Activated CD8-positive, alpha-beta memory T cell treated with anti-CD3 and anti-CD28 coated beads for 48 hours (primary cell): ENCODE measurements at regions not wholly inside any gene's neighbourhood (a gene's known extent, or its start where the extent isn't known, plus 50 kb on each side); places are given as distances from the start of the nearest gene placed in this dataset.

Experiments
- DNase-seq, 3 experiments: peaks; one replicate each; pipeline ENCODE4 v3.0.0-alpha.2; 2020; ENCODE audit warnings: low read depth in 2 of 3, low spot score in 2 of 3

GRCh38 chr16:74183601-74184360 lies 112.8 kb upstream of the PSMD7 start:
- no peak for DNase-seq

GRCh38 chr16:74169687-74170376 lies 126.8 kb upstream of the PSMD7 start:
- no peak for DNase-seq

DNA sequence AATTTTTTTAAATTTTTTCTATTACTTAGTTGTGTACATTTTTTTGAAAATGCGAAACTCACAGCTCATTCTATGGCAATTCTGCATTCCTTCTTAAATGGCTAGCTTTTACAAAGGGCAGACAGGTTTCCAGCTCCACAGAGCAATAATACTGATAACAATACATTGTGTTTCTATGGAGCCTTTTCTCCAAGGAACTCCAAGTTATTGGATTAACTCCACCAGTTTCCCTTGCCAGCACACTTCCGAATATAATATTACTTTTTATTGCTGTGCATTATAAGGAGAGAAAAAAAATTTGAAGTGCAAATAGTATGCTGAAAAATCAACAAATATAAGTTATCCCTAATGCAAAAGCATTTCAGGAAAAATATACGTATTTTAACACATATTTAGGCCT lies 127.5 kb upstream of the PSMD7 start:
- DNase-seq, result no peak

- DNase-seq, result no peak
Measured at GRCh38 chr16:74168445-74168844, 128.2 kb upstream of the PSMD7 start.

GRCh38 chr16:74166456-74166855 lies 130.2 kb upstream of the PSMD7 start:
- DNase-seq, result no peak

GRCh38 chr16:74165566-74166080 lies 131.0 kb upstream of the PSMD7 start:
- no peak for DNase-seq

- DNase-seq, result no peak
Measured at GRCh38 chr16:74160759-74161158, 135.9 kb upstream of the PSMD7 start.

GRCh38 chr16:74153773-74154172 lies 142.8 kb upstream of the PSMD7 start:
- no peak for DNase-seq

GRCh38 chr16:74146643-74147042 lies 150.0 kb upstream of the PSMD7 start:
- DNase-seq, result no peak

DNA sequence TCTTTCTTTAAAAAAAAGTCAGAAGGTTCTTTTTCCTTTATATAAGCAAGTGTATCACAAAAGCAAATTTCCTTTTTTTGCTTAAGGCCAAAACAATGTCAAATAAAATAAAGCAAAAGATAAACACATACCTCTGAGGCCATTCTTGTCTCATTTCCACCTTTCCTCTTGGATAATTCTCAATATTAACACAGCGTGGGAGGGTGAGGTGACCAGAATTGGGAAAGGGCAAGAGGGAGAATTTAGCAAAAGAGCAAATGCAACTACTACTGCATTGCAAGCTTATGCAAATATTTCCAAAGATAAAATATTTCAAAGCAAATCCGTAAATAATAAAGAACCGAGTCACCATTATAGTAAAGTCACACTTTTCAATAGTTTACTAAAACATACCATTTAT lies 153.4 kb upstream of the PSMD7 start:
- no peak for DNase-seq

DNA sequence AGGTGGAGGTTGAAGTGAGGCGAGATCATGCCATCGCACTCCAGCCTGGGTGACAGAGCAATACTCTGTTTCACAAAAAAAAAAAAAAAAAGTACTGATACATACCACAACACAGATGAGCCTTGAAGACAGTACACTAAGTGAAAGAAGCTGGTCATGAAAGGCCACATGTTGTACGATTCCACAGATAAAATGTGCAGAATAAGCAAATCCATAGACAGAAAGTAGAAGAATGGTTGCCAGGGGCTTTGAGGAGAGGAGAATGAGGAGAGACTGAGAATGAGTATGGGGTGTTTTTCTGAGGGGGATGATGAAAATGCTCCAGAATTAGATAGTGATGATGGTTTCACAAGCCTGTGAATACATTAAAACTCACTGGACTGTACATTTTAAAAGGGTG lies 155.6 kb upstream of the PSMD7 start:
- no peak for DNase-seq

GRCh38 chr16:74140557-74140956 lies 156.1 kb upstream of the PSMD7 start:
- no peak for DNase-seq

DNA sequence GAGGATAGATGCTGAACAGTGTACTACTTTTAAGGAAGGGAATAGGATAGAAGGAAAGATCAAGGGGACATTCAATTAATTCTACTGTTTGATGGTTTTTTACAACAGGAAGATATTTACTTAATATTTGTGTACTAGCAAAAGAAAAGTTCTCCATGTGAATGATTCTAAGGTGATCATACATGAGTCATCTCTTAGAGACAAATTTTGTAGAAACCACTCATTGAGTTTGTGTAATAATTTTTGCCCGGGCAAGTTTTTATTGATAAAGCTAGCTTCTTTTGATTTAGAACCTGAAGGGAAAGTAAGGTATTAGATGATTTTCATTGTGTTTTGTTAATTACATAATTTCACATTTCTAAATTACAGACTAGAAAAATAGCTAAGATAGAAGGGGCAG lies 172.8 kb upstream of the PSMD7 start:
- DNase-seq, result no peak

DNA sequence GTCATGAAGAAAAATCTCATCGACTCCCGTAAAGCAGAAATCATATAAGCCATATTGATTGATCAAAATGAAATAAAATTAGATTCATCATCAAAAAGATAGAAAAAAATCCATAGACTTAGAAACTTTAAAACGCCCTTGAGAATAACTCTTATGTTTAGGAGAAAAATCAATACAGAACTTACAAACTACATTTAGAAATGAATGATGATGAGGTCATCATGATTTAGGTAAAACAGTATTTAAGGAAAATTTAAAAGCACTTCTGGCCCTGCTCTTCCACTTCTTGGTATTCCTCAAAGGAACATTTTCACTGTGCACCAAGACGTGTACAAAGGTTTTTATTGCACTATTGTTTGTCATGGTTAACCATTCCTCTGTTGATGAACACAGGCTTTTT lies 173.4 kb upstream of the PSMD7 start:
- no peak for DNase-seq

DNA sequence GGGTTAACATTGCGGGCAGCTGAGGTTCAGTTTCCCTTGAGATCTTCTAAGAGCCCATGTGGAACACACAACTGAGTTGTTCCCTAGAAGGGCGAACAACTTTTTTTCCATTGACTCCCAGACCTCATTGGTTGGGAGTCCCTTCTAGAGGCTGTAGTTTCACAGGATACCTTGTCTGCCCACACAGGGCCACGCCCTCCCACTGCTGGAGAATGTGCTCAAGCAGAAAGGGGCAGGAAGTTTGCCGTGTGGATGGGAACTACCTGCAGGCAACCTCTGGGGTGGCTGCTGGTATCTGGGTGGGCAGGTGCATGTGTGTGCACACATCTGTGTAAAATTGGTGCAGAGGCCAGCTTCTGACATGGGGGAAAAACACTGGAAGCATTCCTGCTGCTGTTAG lies 178.8 kb upstream of the PSMD7 start:
- no peak for DNase-seq

DNA sequence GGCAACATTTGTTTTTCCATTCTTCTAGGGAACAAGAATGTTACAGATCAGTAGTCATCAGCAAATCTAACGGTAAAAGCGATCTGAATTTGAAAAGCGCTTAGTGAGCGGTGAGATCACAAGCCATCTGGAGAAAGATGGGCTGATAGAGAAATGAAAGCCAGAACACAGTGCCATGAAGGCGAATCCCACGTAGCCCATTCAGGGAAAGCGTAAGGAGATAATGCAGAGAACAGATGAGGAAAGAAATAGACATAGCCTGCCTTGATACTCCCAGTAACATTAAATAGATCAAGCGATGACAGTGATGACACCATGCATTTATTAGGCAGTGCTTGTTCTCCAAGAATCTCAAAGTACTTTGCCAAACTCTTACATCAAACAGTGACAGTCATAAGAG lies 183.1 kb upstream of the PSMD7 start:
- no peak for DNase-seq

DNA sequence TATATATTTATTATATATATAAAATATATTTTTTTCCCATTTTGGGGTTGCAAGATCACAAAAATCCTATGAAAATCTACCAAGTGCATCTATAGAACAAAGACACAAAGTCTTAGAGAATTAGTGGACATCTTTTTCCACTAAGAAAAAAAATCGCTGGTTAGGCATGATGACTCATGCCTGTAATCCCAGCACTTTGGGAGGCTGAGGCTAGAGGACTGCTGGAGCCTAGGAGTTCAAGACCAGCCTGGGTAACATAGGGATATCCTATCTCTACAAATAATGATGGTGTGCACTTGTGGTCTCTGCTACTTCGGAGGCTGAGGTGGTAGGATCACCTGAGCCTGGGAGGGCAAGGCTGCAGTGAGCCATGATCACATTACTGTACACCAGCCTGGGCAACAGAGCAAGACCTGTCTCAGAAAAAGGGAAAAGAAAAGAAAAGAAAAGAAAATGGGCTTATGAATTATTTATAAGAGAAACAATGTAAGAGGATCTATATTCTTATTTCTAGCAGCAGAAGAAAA lies 185.1 kb upstream of the PSMD7 start:
- DNase-seq, result no peak

DNA sequence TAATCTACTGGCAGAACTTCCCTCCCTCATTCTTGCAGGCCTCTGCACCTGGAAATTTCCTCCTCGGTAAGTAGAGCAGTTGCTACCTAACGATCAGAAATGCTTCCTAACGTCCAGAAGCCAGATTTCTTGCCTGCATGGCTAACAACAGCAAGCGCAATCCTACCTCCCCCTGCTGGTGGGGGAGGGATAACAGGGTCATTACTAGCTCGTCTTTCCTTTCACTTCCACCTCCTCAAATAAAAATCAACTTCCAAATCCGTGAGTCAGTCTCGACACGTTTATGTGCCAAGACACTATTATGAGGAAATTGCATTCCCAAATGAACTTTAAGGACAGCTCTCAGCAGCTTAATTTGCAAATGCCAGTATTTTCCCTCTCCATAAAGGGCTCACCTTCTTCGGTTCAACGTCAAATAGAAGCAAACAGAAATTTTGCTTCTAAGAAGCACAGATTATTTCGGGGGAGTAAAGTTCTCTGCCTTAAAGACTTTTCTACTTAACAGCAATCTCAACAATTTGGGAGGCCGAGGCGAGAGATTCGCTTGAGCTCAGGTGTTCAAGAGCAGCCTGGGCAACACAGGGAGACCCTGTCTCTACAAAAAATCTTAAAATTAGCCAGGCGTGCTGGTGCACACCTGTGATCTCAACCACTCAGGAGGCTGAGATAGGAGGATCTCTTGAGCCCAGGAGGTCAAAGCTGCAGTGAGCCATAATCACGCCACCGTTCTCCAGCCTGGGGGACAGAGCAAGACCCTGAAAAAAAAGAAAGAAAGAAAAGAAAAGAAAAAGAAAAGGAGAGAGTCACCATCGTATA lies 188.6 kb upstream of the PSMD7 start:
- no peak for DNase-seq

GRCh38 chr16:74104022-74104421 lies 192.6 kb upstream of the PSMD7 start:
- DNase-seq, result no peak

DNA sequence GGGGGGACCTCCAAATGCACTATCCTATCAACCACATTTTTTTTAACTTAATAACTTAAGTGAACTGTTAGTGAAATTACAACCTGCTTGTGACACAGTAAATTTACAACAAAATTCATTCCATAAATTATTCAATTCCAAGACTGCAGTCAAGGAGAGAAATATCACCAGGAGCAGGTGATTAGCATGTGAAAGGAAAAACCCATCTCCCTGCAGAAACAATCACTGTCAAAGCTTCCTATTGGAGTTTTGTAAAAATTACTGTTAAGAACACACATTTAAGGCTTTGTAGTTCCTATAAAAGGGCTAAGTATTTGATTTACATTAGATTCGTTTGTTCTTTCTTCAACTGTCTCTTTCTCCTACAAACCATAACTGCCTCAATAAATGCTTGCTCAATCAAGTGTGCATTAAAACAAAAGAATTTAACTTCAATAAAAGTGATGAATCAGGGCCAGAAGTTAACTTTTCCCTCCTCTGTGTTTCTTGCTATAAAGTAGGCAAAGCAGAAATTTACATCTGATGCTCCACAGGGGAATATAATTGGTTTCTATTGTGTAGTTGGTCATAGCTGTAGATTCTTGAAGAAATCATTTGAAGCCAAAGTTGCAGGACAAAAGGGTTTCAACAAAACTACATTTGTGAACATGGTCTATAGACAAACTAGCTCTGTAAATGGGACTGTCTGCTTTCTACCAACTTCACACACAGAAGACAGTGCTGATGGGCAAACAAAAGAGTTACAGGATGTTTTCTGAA lies 195.1 kb upstream of the PSMD7 start:
- DNase-seq, result no peak
